ENCODE measurements at regions not wholly inside any gene's neighbourhood (a gene's known extent, or its start where the extent isn't known, plus 50 kb on each side); places are given as distances from the start of the nearest gene placed in this dataset.

DNA sequence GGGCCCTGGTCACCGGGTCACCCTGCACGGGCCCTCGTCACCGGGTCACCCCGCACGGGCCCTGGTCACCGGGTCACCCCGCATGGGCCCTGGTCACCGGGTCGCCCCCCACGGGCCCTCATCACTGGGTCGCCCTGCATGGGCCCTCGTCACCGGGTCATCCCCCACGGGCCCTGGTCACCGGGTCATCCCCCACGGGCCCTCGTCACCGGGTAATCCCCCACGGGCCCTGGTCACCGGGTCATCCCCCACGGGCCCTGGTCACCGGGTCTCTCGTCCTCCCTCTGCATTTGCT lies 77.6 kb downstream of the RIPK4 start:
- WGBS: 95% methylated on average over 22 of the region's 24 CpGs
- Histone ChIP-seq H3K27ac (no peak overlapping the region), H3K36me3 (no peaks in the 10 kb centered on the region), H3K27me3 (peaks cover 7% of the 10 kb centered on the region), H3K4me3 (no peak overlapping the region), H3K9me3 (no peaks in the 10 kb centered on the region), H3K4me1 (peaks cover 29% of the 10 kb centered on the region)
- no peak for DNase-seq (ENCODE audit: low spot score in 2 of 2)
- no peak for TF ChIP-seq POLR2AphosphoS5 (IDR thresholded peaks at IDR 0.05)
- no peak for TF ChIP-seq CTCF (IDR thresholded peaks at IDR 0.05)
- TF ChIP-seq POLR2A (IDR thresholded peaks at IDR 0.05): no peak
- no peak for TF ChIP-seq EP300 (IDR thresholded peaks at IDR 0.05)

DNA sequence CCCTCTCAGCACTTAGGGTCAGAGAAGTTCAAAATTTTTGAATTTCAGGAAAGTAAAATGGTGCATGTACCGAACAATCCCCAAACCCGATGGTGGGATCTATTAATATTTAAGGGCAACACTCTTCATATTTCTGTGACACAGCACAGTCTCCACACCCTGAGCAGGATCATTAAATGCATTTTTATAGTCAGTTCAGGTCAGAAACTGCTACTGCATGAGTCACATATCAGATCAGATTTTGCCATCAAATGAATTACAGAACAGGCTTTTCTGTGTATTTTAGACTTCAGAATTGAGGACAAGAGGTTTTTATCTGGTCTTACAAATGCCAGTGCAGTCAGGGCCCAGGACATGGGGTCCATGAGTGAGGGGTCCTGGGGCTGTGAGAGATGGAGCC lies 79.2 kb downstream of the RIPK4 start:
- no peak for DNase-seq (ENCODE audit: low spot score in 2 of 2)
- H3K36me3 ChIP-seq: no peaks in the 10 kb centered on the region
- no peaks in the 10 kb centered on the region for H3K9me3 ChIP-seq
- H3K27me3 ChIP-seq: peaks cover 7% of the 10 kb centered on the region
- H3K4me3 ChIP-seq: no peak overlapping the region
- TF ChIP-seq EP300 (IDR thresholded peaks at IDR 0.05): no peak
- no peak for TF ChIP-seq CTCF (IDR thresholded peaks at IDR 0.05)
- 87% methylated on average over 2 of the region's 2 CpGs for WGBS
- peaks cover 45% of the 10 kb centered on the region for H3K4me1 ChIP-seq
- H3K27ac ChIP-seq: no peak overlapping the region

GRCh38 chr21:41686664-41687063 lies 80.2 kb downstream of the RIPK4 start:
- Histone ChIP-seq H3K9me3 (no peaks in the 10 kb centered on the region), H3K27ac (no peak overlapping the region), H3K36me3 (no peaks in the 10 kb centered on the region), H3K4me1 (peaks cover 49% of the 10 kb centered on the region), H3K4me3 (no peak overlapping the region), H3K27me3 (peaks cover 7% of the 10 kb centered on the region)
- WGBS: 88% methylated on average over 9 of the region's 9 CpGs
- no peak for DNase-seq (ENCODE audit: low spot score in 2 of 2)
- TF ChIP-seq EP300 (IDR thresholded peaks at IDR 0.05) (no peak), POLR2A (IDR thresholded peaks at IDR 0.05) (no peak), POLR2AphosphoS5 (IDR thresholded peaks at IDR 0.05) (no peak), CTCF (IDR thresholded peaks at IDR 0.05) (no peak)

DNA sequence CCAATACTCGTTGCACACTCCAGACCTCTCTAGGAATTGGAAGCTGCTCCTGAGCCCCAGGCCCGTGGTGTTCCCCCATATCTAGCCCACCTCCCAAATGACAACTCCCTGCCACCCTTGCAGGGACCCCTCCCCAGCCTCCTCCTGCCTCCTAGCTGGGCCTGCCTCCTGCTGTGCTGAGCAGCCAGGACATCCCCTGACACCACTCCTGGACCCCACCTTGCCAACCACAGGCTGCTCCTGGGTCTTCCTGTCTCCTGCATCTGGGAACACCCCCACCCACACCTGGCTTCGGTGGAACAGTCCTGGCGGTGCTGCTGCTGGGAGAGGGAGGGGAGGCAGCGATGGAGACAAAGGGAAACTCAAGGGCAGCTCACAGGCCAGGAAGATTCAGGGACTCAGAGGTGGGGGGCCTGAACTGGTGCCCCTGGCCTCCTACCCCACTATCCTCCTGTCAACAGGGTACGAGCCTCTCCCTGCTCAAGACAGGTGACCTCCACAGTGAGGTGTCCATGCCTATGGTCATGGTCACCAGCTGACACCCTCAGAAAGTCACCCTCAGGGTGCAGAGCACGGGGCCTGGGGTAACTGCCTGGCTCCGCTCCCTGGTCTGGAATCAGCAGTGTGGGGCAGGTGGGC lies 81.2 kb downstream of the RIPK4 start:
- Histone ChIP-seq H3K9me3 (no peaks in the 10 kb centered on the region), H3K4me1 (peaks cover 50% of the 10 kb centered on the region), H3K27me3 (no peaks in the 10 kb centered on the region), H3K36me3 (no peaks in the 10 kb centered on the region), H3K27ac (peak overlapping the region; percentile 78), H3K4me3 (no peak overlapping the region)
- no peak for DNase-seq (ENCODE audit: low spot score in 2 of 2)
- no peak for TF ChIP-seq POLR2AphosphoS5 (IDR thresholded peaks at IDR 0.05)
- TF ChIP-seq POLR2A (IDR thresholded peaks at IDR 0.05): no peak
- TF ChIP-seq CTCF (IDR thresholded peaks at IDR 0.05): no peak
- no peak for TF ChIP-seq EP300 (IDR thresholded peaks at IDR 0.05)
- 83% methylated on average over 8 of the region's 8 CpGs for WGBS

DNA sequence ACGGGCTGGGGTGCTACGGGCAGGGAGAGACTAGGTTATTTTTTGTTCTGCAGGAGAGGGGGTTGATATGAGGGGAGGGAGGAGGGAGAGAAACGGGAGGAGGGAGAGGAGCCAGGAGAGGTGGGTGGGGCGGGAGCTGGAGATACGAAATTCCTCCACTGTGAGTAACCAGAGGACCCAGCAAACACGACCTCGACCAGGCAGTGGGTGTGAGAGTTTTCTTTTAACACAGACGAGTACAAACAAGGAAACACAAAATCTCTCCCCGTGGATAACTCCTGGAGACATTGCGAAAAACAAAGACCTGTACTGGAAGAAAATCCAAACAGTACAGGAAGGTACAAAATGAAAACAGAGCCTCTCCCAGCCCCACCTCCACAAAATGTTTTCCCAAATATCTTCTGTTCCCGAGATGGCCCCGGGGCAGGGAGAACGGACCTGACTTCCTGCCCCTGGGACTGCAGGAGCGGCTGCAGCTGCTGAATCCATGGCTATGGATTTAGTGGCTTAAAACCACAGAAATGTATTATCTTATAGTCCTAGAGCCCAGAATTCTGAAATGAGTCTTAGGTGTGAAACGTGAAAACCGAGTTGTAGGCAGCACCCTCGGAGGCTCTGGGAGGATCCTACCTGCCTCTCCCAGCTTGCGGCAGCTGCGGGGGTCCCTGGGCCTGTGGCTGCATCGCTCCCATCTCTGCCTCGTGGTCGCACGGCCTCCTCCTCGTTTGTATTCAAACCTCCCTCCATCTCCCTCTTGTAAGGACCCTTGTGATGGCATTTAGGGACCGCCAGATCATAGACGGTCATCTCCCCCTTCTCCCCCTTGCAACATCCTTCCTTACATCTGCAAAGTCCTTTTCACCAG lies 82.2 kb downstream of the RIPK4 start:
- DNase-seq (ENCODE audit: low spot score in 2 of 2): no peak
- TF ChIP-seq POLR2AphosphoS5 (IDR thresholded peaks at IDR 0.05): no peak
- TF ChIP-seq CTCF (IDR thresholded peaks at IDR 0.05): no peak
- no peak for TF ChIP-seq POLR2A (IDR thresholded peaks at IDR 0.05)
- TF ChIP-seq EP300 (IDR thresholded peaks at IDR 0.05): no peak
- H3K27ac ChIP-seq: peak overlapping the region; percentile 78
- no peaks in the 10 kb centered on the region for H3K27me3 ChIP-seq
- no peaks in the 10 kb centered on the region for H3K9me3 ChIP-seq
- no peak overlapping the region for H3K4me3 ChIP-seq
- peaks cover 60% of the 10 kb centered on the region for H3K4me1 ChIP-seq
- 46% methylated on average over 26 of the region's 26 CpGs for WGBS
- no peaks in the 10 kb centered on the region for H3K36me3 ChIP-seq

Measured in suprapubic skin (tissue), 4 donors.